RWPE1 (cell line): ENCODE measurements at regions not wholly inside any gene's neighbourhood (a gene's known extent, or its start where the extent isn't known, plus 50 kb on each side); places are given as distances from the start of the nearest gene placed in this dataset.

Experiments used
- CTCF ChIA-PET: fragments of 350-600 bp; sonication (Branson Sonifier 250); formaldehyde crosslinking; extraction: SDS; loops from one replicate; lab custom pipeline; 2021; lab: Yijun Ruan, JAX
- POLR2A ChIA-PET: fragments of 400-600 bp; formaldehyde crosslinking; extraction: SDS; loops from one replicate; lab custom pipeline; 2020; ENCODE audit warnings: antibody characterized with exemption; ENCODE audit not compliant: low non-redundant PET; lab: Yijun Ruan, JAX
- DNase-seq: peaks from one replicate; pipeline ENCODE4 v3.0.0; 2012; ENCODE audit warnings: low spot score
- H3K27ac ChIP-seq: fragments of 450-650 bp; 2 replicates; pipeline ENCODE4 v1.5.1; 2017
- TF ChIP-seq, protein P1 (sequence below): fragments of 450-650 bp; conservative IDR thresholded peaks from 2 replicates; pipeline ENCODE4 v1.5.1; 2017; ENCODE audit warnings: low read depth, mild to moderate bottlenecking

DNA sequence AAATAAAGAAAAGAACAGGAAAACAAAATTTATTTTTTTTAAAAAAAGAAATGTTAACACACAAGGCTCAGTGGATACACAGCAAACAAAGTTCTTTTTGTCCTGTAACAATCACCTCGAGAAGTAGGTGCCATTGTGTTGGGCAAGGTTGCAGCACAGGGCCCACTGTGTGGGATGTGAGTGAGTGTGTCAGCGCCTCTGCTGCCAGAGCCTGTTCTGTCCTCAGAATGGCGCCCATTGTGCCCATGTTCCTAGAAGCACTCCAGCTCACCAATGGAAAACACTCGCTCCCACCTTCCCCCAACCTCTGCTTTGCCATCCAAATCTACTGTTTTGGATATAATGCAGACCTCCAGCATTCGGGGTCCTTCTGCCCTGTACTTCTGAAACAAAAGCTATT is 84.9 kb upstream of the CLDN18 start:
- no peak for DNase-seq
- ChIA-PET POLR2A (no interaction called here), CTCF (no interaction called here)
- TF ChIP-seq, protein P1, sequence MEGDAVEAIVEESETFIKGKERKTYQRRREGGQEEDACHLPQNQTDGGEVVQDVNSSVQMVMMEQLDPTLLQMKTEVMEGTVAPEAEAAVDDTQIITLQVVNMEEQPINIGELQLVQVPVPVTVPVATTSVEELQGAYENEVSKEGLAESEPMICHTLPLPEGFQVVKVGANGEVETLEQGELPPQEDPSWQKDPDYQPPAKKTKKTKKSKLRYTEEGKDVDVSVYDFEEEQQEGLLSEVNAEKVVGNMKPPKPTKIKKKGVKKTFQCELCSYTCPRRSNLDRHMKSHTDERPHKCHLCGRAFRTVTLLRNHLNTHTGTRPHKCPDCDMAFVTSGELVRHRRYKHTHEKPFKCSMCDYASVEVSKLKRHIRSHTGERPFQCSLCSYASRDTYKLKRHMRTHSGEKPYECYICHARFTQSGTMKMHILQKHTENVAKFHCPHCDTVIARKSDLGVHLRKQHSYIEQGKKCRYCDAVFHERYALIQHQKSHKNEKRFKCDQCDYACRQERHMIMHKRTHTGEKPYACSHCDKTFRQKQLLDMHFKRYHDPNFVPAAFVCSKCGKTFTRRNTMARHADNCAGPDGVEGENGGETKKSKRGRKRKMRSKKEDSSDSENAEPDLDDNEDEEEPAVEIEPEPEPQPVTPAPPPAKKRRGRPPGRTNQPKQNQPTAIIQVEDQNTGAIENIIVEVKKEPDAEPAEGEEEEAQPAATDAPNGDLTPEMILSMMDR, result no peak
- H3K27ac ChIP-seq, result no peak overlapping the region

DNA sequence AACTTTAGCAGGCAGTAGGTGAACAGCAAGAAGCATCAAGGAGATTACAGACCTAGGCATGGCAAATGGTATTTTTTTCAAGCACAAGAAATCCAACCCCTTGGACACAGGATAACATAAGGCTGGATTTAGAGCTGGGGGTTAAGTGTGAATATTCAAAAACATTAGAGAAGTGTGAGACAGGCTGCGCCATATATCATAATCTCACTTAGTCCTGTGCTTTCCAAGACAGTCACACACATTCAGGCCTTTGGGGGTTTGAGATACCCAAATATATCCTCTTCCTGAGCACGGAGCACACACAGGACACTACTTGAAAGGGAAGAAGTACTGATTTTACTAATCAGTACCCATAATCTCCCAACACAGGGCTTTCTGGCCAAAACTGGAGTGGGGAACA is 83.0 kb upstream of the CLDN18 start:
- DNase-seq, result no peak
- no peak overlapping the region for H3K27ac ChIP-seq
- TF ChIP-seq, protein P1, result no peak
- ChIA-PET POLR2A (no interaction called here), CTCF (no interaction called here)

- DNase-seq, result no peak
- CTCF ChIA-PET, result no interaction called here
- POLR2A ChIA-PET, result no interaction called here
- TF ChIP-seq, protein P1, result no peak
- no peak overlapping the region for H3K27ac ChIP-seq
Measured at GRCh38 chr3:137930976-137931375, 79.0 kb upstream of the CLDN18 start.

DNA sequence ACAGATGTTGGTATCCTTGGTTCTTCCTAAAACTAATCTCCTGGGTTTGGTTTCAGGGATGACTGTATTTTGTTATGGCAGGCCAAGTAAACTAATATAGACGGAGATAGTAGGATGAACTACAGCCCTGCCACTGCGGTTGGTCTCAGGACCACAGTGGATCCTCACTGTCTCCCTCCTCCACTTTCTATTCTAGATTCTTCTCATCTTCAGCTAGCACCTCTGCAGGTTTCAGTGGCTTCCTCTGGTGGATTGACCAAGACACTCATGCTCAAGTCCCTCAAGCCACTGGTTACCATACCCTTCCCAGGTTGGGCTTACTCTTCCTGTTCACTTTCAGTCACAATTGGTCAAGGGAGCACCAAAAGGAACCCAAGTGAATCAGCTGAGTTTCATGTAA is 71.1 kb upstream of the CLDN18 start:
- H3K27ac ChIP-seq, result no peak overlapping the region
- DNase-seq, result no peak
- POLR2A ChIA-PET, result no interaction called here
- TF ChIP-seq, protein P1, result no peak
- CTCF ChIA-PET, result no interaction called here

- CTCF ChIA-PET, result interaction anchor here (0.6 kb wide), 1 partner anchor 27 kb away, joined by 3 read pairs; no protein-coding TSS in a partner anchor
- POLR2A ChIA-PET, result no interaction called here
- no peak for DNase-seq
- TF ChIP-seq, protein P1, result no peak
- no peak overlapping the region for H3K27ac ChIP-seq
Measured at GRCh38 chr3:137944593-137944992, 65.4 kb upstream of the CLDN18 start.

- CTCF ChIA-PET, result interaction anchor here (0.6 to 1.8 kb wide), 10 partner anchors 21 to 1877 kb away, joined by 3 to 9 read pairs (median 4); no protein-coding TSS in a partner anchor
- POLR2A ChIA-PET, result no interaction called here
- DNase-seq, result peak; percentile 77
- no peak overlapping the region for H3K27ac ChIP-seq
- TF ChIP-seq, protein P1, result peak; percentile 76
Measured at GRCh38 chr3:137946356-137946973, 63.5 kb upstream of the CLDN18 start.
